ENCODE measurements at regions not wholly inside any gene's neighbourhood (a gene's known extent, or its start where the extent isn't known, plus 50 kb on each side); places are given as distances from the start of the nearest gene placed in this dataset.

- no peaks in the 10 kb centered on the region for H3K27me3 ChIP-seq (ENCODE audit: control insufficient read depth, insufficient read depth, low read length)
- H3K36me3 ChIP-seq (ENCODE audit: control insufficient read depth, insufficient read depth, low read length), result no peaks in the 10 kb centered on the region
- no peak overlapping the region for H3K4me3 ChIP-seq (ENCODE audit: low read depth, low read length)
- no peak for DNase-seq (ENCODE audit: low read depth)
- ChIA-PET POLR2A (no interaction called here), CTCF (no interaction called here)
- TF ChIP-seq CTCF (IDR thresholded peaks at IDR 0.05; ENCODE audit: insufficient read depth, low read depth, low read length), result no peak
These were observed 384.0 kb upstream of the DMAC1 start for GRCh38 chr9:8183618-8184017.

GRCh38 chr9:8179381-8180053, 379.9 kb upstream of the DMAC1 start:
- Histone ChIP-seq H3K27me3 (ENCODE audit: control insufficient read depth, insufficient read depth, low read length) (no peaks in the 10 kb centered on the region), H3K4me3 (ENCODE audit: low read depth, low read length) (no peak overlapping the region), H3K36me3 (ENCODE audit: control insufficient read depth, insufficient read depth, low read length) (no peaks in the 10 kb centered on the region)
- DNase-seq (ENCODE audit: low read depth), result no peak
- POLR2A ChIA-PET, result no interaction called here
- CTCF ChIA-PET, result no interaction called here
- no peak for TF ChIP-seq CTCF (IDR thresholded peaks at IDR 0.05; ENCODE audit: insufficient read depth, low read depth, low read length)

- ChIA-PET POLR2A (no interaction called here), CTCF (no interaction called here)
- Histone ChIP-seq H3K27me3 (ENCODE audit: control insufficient read depth, insufficient read depth, low read length) (no peaks in the 10 kb centered on the region), H3K4me3 (ENCODE audit: low read depth, low read length) (no peak overlapping the region), H3K36me3 (ENCODE audit: control insufficient read depth, insufficient read depth, low read length) (no peaks in the 10 kb centered on the region)
- no peak for DNase-seq (ENCODE audit: low read depth)
- no peak for TF ChIP-seq CTCF (IDR thresholded peaks at IDR 0.05; ENCODE audit: insufficient read depth, low read depth, low read length)
These were observed 372.4 kb upstream of the DMAC1 start for GRCh38 chr9:8172000-8172399.

GRCh38 chr9:8168916-8169438, 369.4 kb upstream of the DMAC1 start:
- CTCF ChIA-PET, result no interaction called here
- no peak overlapping the region for H3K4me3 ChIP-seq (ENCODE audit: low read depth, low read length)
- TF ChIP-seq CTCF (IDR thresholded peaks at IDR 0.05; ENCODE audit: insufficient read depth, low read depth, low read length), result no peak
- POLR2A ChIA-PET, result no interaction called here
- H3K27me3 ChIP-seq (ENCODE audit: control insufficient read depth, insufficient read depth, low read length), result no peaks in the 10 kb centered on the region
- no peak for DNase-seq (ENCODE audit: low read depth)
- no peaks in the 10 kb centered on the region for H3K36me3 ChIP-seq (ENCODE audit: control insufficient read depth, insufficient read depth, low read length)

GRCh38 chr9:8160787-8161186, 361.2 kb upstream of the DMAC1 start:
- no peaks in the 10 kb centered on the region for H3K36me3 ChIP-seq (ENCODE audit: control insufficient read depth, insufficient read depth, low read length)
- no peak overlapping the region for H3K4me3 ChIP-seq (ENCODE audit: low read depth, low read length)
- TF ChIP-seq CTCF (IDR thresholded peaks at IDR 0.05; ENCODE audit: insufficient read depth, low read depth, low read length), result no peak
- DNase-seq (ENCODE audit: low read depth), result no peak
- POLR2A ChIA-PET, result no interaction called here
- H3K27me3 ChIP-seq (ENCODE audit: control insufficient read depth, insufficient read depth, low read length), result no peaks in the 10 kb centered on the region
- CTCF ChIA-PET, result no interaction called here

All from BJ (cell line).